Upper lobe of left lung (tissue), 4 donors: ENCODE measurements at regions not wholly inside any gene's neighbourhood (a gene's known extent, or its start where the extent isn't known, plus 50 kb on each side); places are given as distances from the start of the nearest gene placed in this dataset.

Experiments used
- CTCF ChIP-seq, 6 experiments: fragments of 450-650 bp in 4 of 6; fragments of 200-600 bp in 2 of 6; sonication (generic) in 2 of 6; IDR thresholded peaks; one replicate each; pipeline ENCODE4 v1.5.1; 2016 to 2019; ENCODE audit warnings: antibody characterized with exemption in 6 of 6
- EP300 ChIP-seq, 4 donors: sonication (generic); formaldehyde crosslinking; IDR thresholded peaks; one replicate each; pipeline ENCODE4 v1.5.1; 2017; ENCODE audit warnings: antibody characterized with exemption in 4 of 4, control low read depth in 2 of 4
- POLR2A ChIP-seq, 4 donors: fragments of 450-650 bp; IDR thresholded peaks; one replicate each; pipeline ENCODE4 v1.5.1; 2016 to 2017; ENCODE audit warnings: antibody characterized with exemption in 4 of 4, mild to moderate bottlenecking in 2 of 4
- POLR2AphosphoS5 ChIP-seq, 2 donors: sonication (generic); formaldehyde crosslinking; IDR thresholded peaks; one replicate each; pipeline ENCODE4 v1.5.1; 2017; ENCODE audit warnings: antibody characterized with exemption in 2 of 2

- TF ChIP-seq CTCF (IDR thresholded peaks at IDR 0.05) (no peak), POLR2AphosphoS5 (IDR thresholded peaks at IDR 0.05) (no peak), EP300 (IDR thresholded peaks at IDR 0.05) (no peak), POLR2A (IDR thresholded peaks at IDR 0.05) (no peak)
These were observed 1206.0 kb upstream of the ZEB2 start for GRCh38 chr2:145725876-145726275.
